Small intestine (tissue), 7 donors: ENCODE measurements at regions not wholly inside any gene's neighbourhood (a gene's known extent, or its start where the extent isn't known, plus 50 kb on each side); places are given as distances from the start of the nearest gene placed in this dataset.
A peak's percentile ranks its signal among the peaks of the same experiment; 100 is the strongest.

Experiments used
- DNase-seq, 2 donors: peaks; one replicate each; pipeline versions ENCODE4 v3.0.0 to v3.0.0-alpha.2; 2013
- FAIRE-seq: peaks from 2 replicates; lab custom pipeline; 2012; peaks lifted over from hg19 to GRCh38; lab: Jason Lieb, UNC
- H3K27ac ChIP-seq, 3 donors: one replicate each; pipeline ENCODE4 v1.5.1; 2013; ENCODE audit warnings: low read length in 2 of 3, mild to moderate bottlenecking in 2 of 3, control low read depth in 1 of 3, inconsistent platforms in 1 of 3, low read depth in 1 of 3, moderate library complexity in 1 of 3
- H3K27me3 ChIP-seq, 3 donors: one replicate each; pipeline ENCODE4 v1.6.1; 2013; ENCODE audit warnings: low read length in 3 of 3, inconsistent platforms in 1 of 3; ENCODE audit not compliant: control insufficient read depth in 3 of 3, insufficient read depth in 3 of 3
- H3K36me3 ChIP-seq, 3 donors: one replicate each; pipeline ENCODE4 v1.6.1; 2013; ENCODE audit warnings: low read length in 3 of 3, inconsistent platforms in 1 of 3, low read depth in 1 of 3, mild to moderate bottlenecking in 1 of 3, moderate library complexity in 1 of 3; ENCODE audit not compliant: control insufficient read depth in 3 of 3, insufficient read depth in 2 of 3
- H3K4me1 ChIP-seq, 3 donors: one replicate each; pipeline ENCODE4 v1.6.1; 2013; ENCODE audit warnings: low read length in 2 of 3, inconsistent platforms in 1 of 3, low read depth in 1 of 3, mild to moderate bottlenecking in 1 of 3, moderate library complexity in 1 of 3; ENCODE audit not compliant: control insufficient read depth in 3 of 3, insufficient read depth in 2 of 3
- H3K4me3 ChIP-seq, 3 donors: one replicate each; pipeline ENCODE4 v1.5.1; 2013; ENCODE audit warnings: low read length in 3 of 3, control low read depth in 1 of 3, inconsistent platforms in 1 of 3, low read depth in 1 of 3, mild to moderate bottlenecking in 1 of 3, moderate library complexity in 1 of 3
- H3K9me3 ChIP-seq, 2 donors: one replicate each; pipeline ENCODE4 v1.6.1; 2013; ENCODE audit warnings: low read depth in 1 of 2, low read length in 1 of 2; ENCODE audit not compliant: control insufficient read depth in 2 of 2, insufficient read depth in 1 of 2
- WGBS, 3 donors: extraction: QIAGEN DNeasy Blood & Tissue Kit; methylation state at CpG; one replicate each; pipeline ENCODE4 v1.1.7; 2013; 5-methylcytosine and 5-hydroxymethylcytosine counted together
- donor health status: healthy with polysubstance abuse.
- donor health status: control.
- donor health status: control.
- donor health status: Bipolar disorder and iron deficiency.
- donor health status: healthy.

- H3K9me3 ChIP-seq, result no peaks in the 10 kb centered on the region
- no peak overlapping the region for H3K27ac ChIP-seq
- peaks cover 0 to 5% (median 0%) of the 10 kb centered on the region in 3 donors for H3K4me1 ChIP-seq
- no peak for FAIRE-seq
- no peaks in the 10 kb centered on the region for H3K36me3 ChIP-seq
- H3K27me3 ChIP-seq, result peaks cover 0 to 2% (median 0%) of the 10 kb centered on the region in 3 donors
- no peak overlapping the region for H3K4me3 ChIP-seq
- DNase-seq, result no peak
These were observed 157.2 kb downstream of the ESM1 start for GRCh38 chr5:54828151-54828550.

GRCh38 chr5:54825005-54825404 is 160.4 kb downstream of the ESM1 start:
- Histone ChIP-seq H3K4me1 (no peaks in the 10 kb centered on the region), H3K4me3 (no peak overlapping the region), H3K36me3 (no peaks in the 10 kb centered on the region), H3K9me3 (no peaks in the 10 kb centered on the region), H3K27me3 (peaks cover 0 to 2% (median 0%) of the 10 kb centered on the region in 3 donors), H3K27ac (no peak overlapping the region)
- no peak for DNase-seq
- no peak for FAIRE-seq

- FAIRE-seq, result no peak
- H3K36me3 ChIP-seq, result no peaks in the 10 kb centered on the region
- H3K4me1 ChIP-seq, result no peaks in the 10 kb centered on the region
- H3K4me3 ChIP-seq, result no peak overlapping the region
- H3K9me3 ChIP-seq, result no peaks in the 10 kb centered on the region
- H3K27me3 ChIP-seq, result peaks cover 0 to 2% (median 0%) of the 10 kb centered on the region in 3 donors
- H3K27ac ChIP-seq, result no peak overlapping the region
- DNase-seq, result no peak
These were observed 162.4 kb downstream of the ESM1 start for GRCh38 chr5:54823006-54823405.

- FAIRE-seq, result no peak
- 95 to 97% (median 95%) methylated on average over 2 of the region's 2 CpGs for WGBS, 3 donors
- peaks cover 0 to 2% (median 0%) of the 10 kb centered on the region in 3 donors for H3K27me3 ChIP-seq
These were observed 163.1 kb downstream of the ESM1 start for GRCh38 chr5:54822324-54822687.

GRCh38 chr5:54821445-54822323 is 163.7 kb downstream of the ESM1 start:
- Histone ChIP-seq H3K36me3 (no peaks in the 10 kb centered on the region), H3K4me3 (no peak overlapping the region), H3K4me1 (no peaks in the 10 kb centered on the region), H3K27me3 (no peaks in the 10 kb centered on the region), H3K27ac (no peak overlapping the region), H3K9me3 (no peaks in the 10 kb centered on the region)
- FAIRE-seq, result no peak
- WGBS, 3 donors, result 71 to 78% (median 76%) methylated on average over 4 of the region's 4 CpGs
- no peak for DNase-seq

More at GRCh38 chr5:54822324-54822687, 163.1 kb downstream of the ESM1 start:
- Histone ChIP-seq H3K4me1 (no peaks in the 10 kb centered on the region), H3K9me3 (no peaks in the 10 kb centered on the region), H3K36me3 (no peaks in the 10 kb centered on the region), H3K27ac (no peak overlapping the region), H3K4me3 (no peak overlapping the region)
- DNase-seq, result no peak

GRCh38 chr5:54820346-54821134 is 164.9 kb downstream of the ESM1 start:
- Histone ChIP-seq H3K27ac (no peak overlapping the region), H3K4me3 (no peak overlapping the region), H3K9me3 (no peaks in the 10 kb centered on the region), H3K36me3 (no peaks in the 10 kb centered on the region), H3K27me3 (no peaks in the 10 kb centered on the region), H3K4me1 (no peaks in the 10 kb centered on the region)
- no peak for FAIRE-seq
- no peak for DNase-seq
- WGBS, 3 donors, result 82 to 85% (median 82%) methylated on average over 3 of the region's 3 CpGs

- Histone ChIP-seq H3K27ac (peak overlapping the region in 1 of 3 donors; percentile 56), H3K4me1 (peaks cover 0 to 7% (median 0%) of the 10 kb centered on the region in 3 donors), H3K4me3 (no peak overlapping the region), H3K27me3 (no peaks in the 10 kb centered on the region), H3K9me3 (peaks cover 0 to 9% of the 10 kb centered on the region in 2 donors), H3K36me3 (no peaks in the 10 kb centered on the region)
- DNase-seq (peak; percentile 15 to 40), FAIRE-seq (no peak)
- WGBS, 3 donors, result 19 to 46% (median 34%) methylated on average over 1 of the region's 1 CpG
These were observed 178.0 kb downstream of the ESM1 start for GRCh38 chr5:54807421-54807820.

- Histone ChIP-seq H3K27ac (no peak overlapping the region), H3K4me3 (no peak overlapping the region), H3K4me1 (peaks cover 0 to 7% (median 0%) of the 10 kb centered on the region in 3 donors), H3K27me3 (no peaks in the 10 kb centered on the region), H3K9me3 (peaks cover 0 to 9% of the 10 kb centered on the region in 2 donors), H3K36me3 (no peaks in the 10 kb centered on the region)
- DNase-seq (no peak), FAIRE-seq (no peak)
- 72 to 76% (median 72%) methylated on average over 2 of the region's 2 CpGs for WGBS, 3 donors
These were observed 180.9 kb downstream of the ESM1 start for GRCh38 chr5:54804521-54804920.
